Panc1 (cell line): ENCODE measurements at regions not wholly inside any gene's neighbourhood (a gene's known extent, or its start where the extent isn't known, plus 50 kb on each side); places are given as distances from the start of the nearest gene placed in this dataset.

Experiments used
- ATAC-seq: fragments of 200-7000 bp; cut with Tn5 transposase; 2 replicates; pipeline ENCODE4 v1.9.1; 2020; ENCODE audit warnings: mild to moderate bottlenecking, moderate library complexity
- BruUV-seq: library from RNA; stranded (reverse); fragments of 400-500 nt; replicated peaks from 2 replicates; lab custom pipeline; 2021; lab: Mats Ljungman, UMichigan
- CTCF ChIA-PET: fragments of 300-600 bp; sonication (Branson Sonifier 250); formaldehyde crosslinking; loops from one replicate; lab custom pipeline; 2022; ENCODE audit warnings: antibody characterized with exemption; lab: Charles Lee
- POLR2A ChIA-PET: fragments of 300-600 bp; sonication (Branson Sonifier 250); formaldehyde crosslinking; loops from one replicate; lab custom pipeline; 2022; ENCODE audit warnings: antibody characterized with exemption; lab: Charles Lee
- DNase-seq: peaks from one replicate; pipeline ENCODE4 v3.0.0-alpha.2; 2010; ENCODE audit warnings: low read depth, low spot score
- H3K27ac ChIP-seq: 2 replicates; pipeline ENCODE4 v1.5.1; 2011; ENCODE audit warnings: mild to moderate bottlenecking, low read length, inconsistent platforms
- H3K27me3 ChIP-seq: fragments of 200-500 bp; sonication (Bioruptor generic); 2 replicates; pipeline ENCODE4 v1.6.0; 2014; ENCODE audit warnings: low read length, inconsistent platforms; ENCODE audit not compliant: control insufficient read depth, insufficient read depth
- H3K36me3 ChIP-seq: fragments of 200-500 bp; sonication (Bioruptor generic); 2 replicates; pipeline ENCODE4 v1.5.1; 2014; ENCODE audit warnings: inconsistent platforms, mild to moderate bottlenecking, low read length, moderate library complexity; ENCODE audit not compliant: control insufficient read depth, insufficient read depth
- H3K4me1 ChIP-seq: 2 replicates; pipeline ENCODE4 v1.5.1; 2011; ENCODE audit warnings: inconsistent platforms, mild to moderate bottlenecking, low read length, moderate library complexity; ENCODE audit not compliant: control insufficient read depth, insufficient read depth
- H3K4me3 ChIP-seq, 2 experiments: 2 replicates each; pipeline ENCODE4 v1.5.1; 2011 to 2012; ENCODE audit warnings: low read depth in 2 of 2, low read length in 2 of 2, mild to moderate bottlenecking in 2 of 2, inconsistent platforms in 1 of 2, moderate library complexity in 1 of 2
- H3K9me3 ChIP-seq: fragments of 200-500 bp; sonication (Bioruptor generic); 2 replicates; pipeline ENCODE4 v1.5.1; 2014; ENCODE audit warnings: low read depth, mild to moderate bottlenecking, inconsistent platforms, low read length, moderate library complexity; ENCODE audit not compliant: control insufficient read depth, insufficient read depth
- CTCF ChIP-seq: fragments of 450-650 bp; IDR thresholded peaks from 2 replicates; pipeline ENCODE4 v1.5.1; 2017; ENCODE audit warnings: mild to moderate bottlenecking
- POLR2AphosphoS5 ChIP-seq: IDR thresholded peaks from 2 replicates; pipeline ENCODE4 v1.6.1; 2012; ENCODE audit warnings: mild to moderate bottlenecking, low read depth, low read length, moderate library complexity
- REST ChIP-seq, 2 experiments: IDR thresholded peaks; 2 replicates each; pipeline ENCODE4 v1.6.1; 2011 to 2012; ENCODE audit warnings: low read depth in 2 of 2, control low read depth in 1 of 2, low read length in 1 of 2, mild to moderate bottlenecking in 1 of 2, moderate library complexity in 1 of 2; ENCODE audit not compliant: insufficient read depth in 1 of 2
- SIN3A ChIP-seq: IDR thresholded peaks from 2 replicates; pipeline ENCODE4 v1.6.1; 2012; ENCODE audit warnings: low read depth, mild to moderate bottlenecking, low read length, moderate library complexity, borderline replicate concordance; ENCODE audit not compliant: insufficient read depth
- TCF7L2 ChIP-seq: IDR thresholded peaks from 2 replicates; pipeline ENCODE4 v1.6.1; 2011; ENCODE audit warnings: mild to moderate bottlenecking, low read depth, low read length, inconsistent platforms
- in situ Hi-C: cut with HindIII; loops from 2 replicates; pipeline ENCODE4 v1.10.0; 2016; ENCODE audit warnings: low sequenced_read_pairs, low pct_unique_long_range_greater_than_20kb
- intact Hi-C: fragments of 100-400 bp; cut with micrococcal nuclease; formaldehyde crosslinking; loops from one replicate; pipeline ENCODE4 v1.10.0; 2022; ENCODE audit not compliant: unreplicated experiment

DNA sequence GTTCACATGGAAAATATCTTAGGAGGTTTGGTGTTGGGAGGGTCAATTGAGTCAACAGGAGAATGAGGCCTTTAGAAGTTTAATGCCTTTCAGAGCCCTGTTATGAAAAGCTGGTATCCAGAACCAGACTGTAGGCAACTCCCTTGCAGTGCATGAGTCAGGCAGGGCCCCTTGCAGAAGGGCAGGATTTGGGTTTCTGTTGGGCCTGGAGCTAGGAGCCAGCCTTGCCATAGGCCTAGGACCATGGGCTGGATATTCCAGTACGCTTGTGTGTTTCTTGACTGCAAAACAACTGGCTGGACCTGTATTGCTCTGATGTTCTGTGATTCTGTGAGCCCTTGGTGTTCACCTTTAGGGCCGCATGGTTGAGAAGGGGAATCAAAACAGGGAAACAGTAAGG, 121.8 kb upstream of the ADRA1D start:
- in situ Hi-C loops (no loop called here), intact Hi-C loops (no loop called here)
- ChIA-PET CTCF (no interaction called here), POLR2A (no interaction called here)
- Histone ChIP-seq H3K27me3 (no peaks in the 10 kb centered on the region), H3K36me3 (no peaks in the 10 kb centered on the region), H3K4me3 (no peak overlapping the region), H3K9me3 (no peaks in the 10 kb centered on the region), H3K4me1 (no peaks in the 10 kb centered on the region), H3K27ac (no peak overlapping the region)
- DNase-seq (no peak), ATAC-seq (no peak)
- BruUV-seq: no TSS peak
- TF ChIP-seq POLR2AphosphoS5: no peak
- no peak for TF ChIP-seq REST (IDR thresholded peaks at IDR 0.05; ENCODE audit: insufficient read depth in 1 of 2, low read depth in 2 of 2, low read length in 1 of 2)
- TF ChIP-seq SIN3A: no peak

GRCh38 chr20:4369798-4370124, 120.7 kb upstream of the ADRA1D start:
- no peak for ATAC-seq
- CTCF ChIA-PET: no interaction called here

More at GRCh38 chr20:4369798-4370124, 120.7 kb upstream of the ADRA1D start:
- TF ChIP-seq SIN3A (no peak), REST (IDR thresholded peaks at IDR 0.05; ENCODE audit: insufficient read depth in 1 of 2, low read depth in 2 of 2, low read length in 1 of 2) (no peak), TCF7L2 (no peak), POLR2AphosphoS5 (no peak), CTCF (no peak)
- in situ Hi-C loops (no loop called here), intact Hi-C loops (no loop called here)
- Histone ChIP-seq H3K27ac (no peak overlapping the region), H3K9me3 (no peaks in the 10 kb centered on the region), H3K4me1 (no peaks in the 10 kb centered on the region), H3K4me3 (no peak overlapping the region), H3K36me3 (no peaks in the 10 kb centered on the region), H3K27me3 (no peaks in the 10 kb centered on the region)
- DNase-seq: no peak
- no TSS peak for BruUV-seq
- POLR2A ChIA-PET: no interaction called here
